ENCODE measurements at regions not wholly inside any gene's neighbourhood (a gene's known extent, or its start where the extent isn't known, plus 50 kb on each side); places are given as distances from the start of the nearest gene placed in this dataset.

DNA sequence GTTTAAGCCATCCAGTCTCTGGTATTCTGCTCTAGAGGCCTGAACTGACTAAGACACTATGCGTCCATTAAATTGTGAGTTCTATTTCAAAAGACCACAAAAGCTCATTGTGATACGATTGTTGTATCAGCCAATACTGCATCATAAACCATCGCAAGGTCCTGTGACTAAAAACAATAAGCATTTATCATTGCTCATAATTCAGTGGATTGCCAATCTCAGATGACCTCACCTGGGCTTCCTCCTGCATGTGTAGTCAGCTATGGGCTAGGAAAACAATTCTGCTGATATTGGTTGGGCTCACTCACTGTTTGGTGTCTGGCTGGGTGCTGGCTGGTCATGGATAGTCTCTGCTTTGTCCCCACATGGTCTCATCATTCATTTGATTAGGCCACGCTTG, 592.7 kb upstream of the BTBD3 start:
- no peaks in the 10 kb centered on the region for H3K36me3 Mint-ChIP-seq (ENCODE audit: low read depth)
- ATAC-seq (ENCODE audit: low read depth) (no peak), DNase-seq (no peak)
- TF ChIP-seq, protein P1, sequence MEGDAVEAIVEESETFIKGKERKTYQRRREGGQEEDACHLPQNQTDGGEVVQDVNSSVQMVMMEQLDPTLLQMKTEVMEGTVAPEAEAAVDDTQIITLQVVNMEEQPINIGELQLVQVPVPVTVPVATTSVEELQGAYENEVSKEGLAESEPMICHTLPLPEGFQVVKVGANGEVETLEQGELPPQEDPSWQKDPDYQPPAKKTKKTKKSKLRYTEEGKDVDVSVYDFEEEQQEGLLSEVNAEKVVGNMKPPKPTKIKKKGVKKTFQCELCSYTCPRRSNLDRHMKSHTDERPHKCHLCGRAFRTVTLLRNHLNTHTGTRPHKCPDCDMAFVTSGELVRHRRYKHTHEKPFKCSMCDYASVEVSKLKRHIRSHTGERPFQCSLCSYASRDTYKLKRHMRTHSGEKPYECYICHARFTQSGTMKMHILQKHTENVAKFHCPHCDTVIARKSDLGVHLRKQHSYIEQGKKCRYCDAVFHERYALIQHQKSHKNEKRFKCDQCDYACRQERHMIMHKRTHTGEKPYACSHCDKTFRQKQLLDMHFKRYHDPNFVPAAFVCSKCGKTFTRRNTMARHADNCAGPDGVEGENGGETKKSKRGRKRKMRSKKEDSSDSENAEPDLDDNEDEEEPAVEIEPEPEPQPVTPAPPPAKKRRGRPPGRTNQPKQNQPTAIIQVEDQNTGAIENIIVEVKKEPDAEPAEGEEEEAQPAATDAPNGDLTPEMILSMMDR (IDR thresholded peaks at IDR 0.05) = no peak
- ChIA-PET CTCF (no interaction called here), POLR2A (no interaction called here)
- no peak overlapping the region for H3K4me3 Mint-ChIP-seq
- peaks cover 18% of the 10 kb centered on the region for H3K9me3 Mint-ChIP-seq
- no peak overlapping the region for H3K27ac Mint-ChIP-seq
- intact Hi-C loops (cut with micrococcal nuclease) = no loop called here
- H3K4me1 Mint-ChIP-seq = no peaks in the 10 kb centered on the region
- no peaks in the 10 kb centered on the region for H3K27me3 Mint-ChIP-seq

DNA sequence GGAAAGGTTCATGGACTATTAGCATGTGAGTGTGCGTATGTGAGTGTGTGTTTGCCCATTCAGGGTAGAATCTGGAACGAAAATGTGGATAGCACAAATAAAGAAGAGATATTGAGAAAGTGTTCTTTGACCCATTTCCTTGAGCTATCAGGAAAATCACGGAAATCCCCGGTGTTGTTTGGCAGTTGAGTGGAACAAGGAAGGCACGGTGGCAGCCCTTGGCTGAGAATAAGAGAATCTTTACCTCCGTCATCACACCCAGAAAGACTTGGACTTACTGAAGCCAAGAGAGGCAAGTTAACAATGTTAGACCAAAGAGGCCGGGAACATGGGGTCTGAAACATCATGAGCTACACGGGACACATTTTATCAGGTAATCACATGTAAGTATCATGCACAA, 588.9 kb upstream of the BTBD3 start:
- H3K27ac Mint-ChIP-seq = no peak overlapping the region
- H3K27me3 Mint-ChIP-seq = no peaks in the 10 kb centered on the region
- TF ChIP-seq, protein P1 (IDR thresholded peaks at IDR 0.05) = no peak
- ATAC-seq (ENCODE audit: low read depth) (no peak), DNase-seq (no peak)
- no peaks in the 10 kb centered on the region for H3K4me1 Mint-ChIP-seq
- H3K4me3 Mint-ChIP-seq = no peak overlapping the region
- intact Hi-C loops (cut with micrococcal nuclease) = no loop called here
- POLR2A ChIA-PET = no interaction called here
- CTCF ChIA-PET = no interaction called here
- H3K36me3 Mint-ChIP-seq (ENCODE audit: low read depth) = no peaks in the 10 kb centered on the region
- peaks cover 6% of the 10 kb centered on the region for H3K9me3 Mint-ChIP-seq

DNA sequence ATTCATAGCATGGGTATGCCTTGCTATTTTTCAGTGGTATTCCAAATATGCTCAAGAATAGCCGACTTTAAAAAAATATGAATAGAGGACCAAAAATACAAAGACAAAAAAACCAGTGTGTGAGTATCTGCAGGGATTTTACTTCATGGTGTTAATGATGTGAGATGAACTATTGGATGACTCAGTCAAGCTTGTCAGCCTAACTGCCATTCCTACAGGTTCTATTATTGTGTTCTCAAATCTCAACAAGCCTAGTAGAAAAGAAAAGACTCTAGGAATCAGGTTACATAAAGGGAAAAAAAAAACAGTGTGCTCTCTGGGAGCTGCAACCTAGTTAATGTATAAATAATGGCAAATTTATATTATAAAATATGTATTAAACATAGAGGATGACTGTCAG, 588.4 kb upstream of the BTBD3 start:
- no peak overlapping the region for H3K4me3 Mint-ChIP-seq
- H3K27ac Mint-ChIP-seq = no peak overlapping the region
- TF ChIP-seq, protein P1 (IDR thresholded peaks at IDR 0.05) = no peak
- ChIA-PET POLR2A (no interaction called here), CTCF (no interaction called here)
- no peaks in the 10 kb centered on the region for H3K36me3 Mint-ChIP-seq (ENCODE audit: low read depth)
- intact Hi-C loops (cut with micrococcal nuclease) = no loop called here
- H3K9me3 Mint-ChIP-seq = peaks cover 6% of the 10 kb centered on the region
- no peaks in the 10 kb centered on the region for H3K4me1 Mint-ChIP-seq
- H3K27me3 Mint-ChIP-seq = no peaks in the 10 kb centered on the region
- ATAC-seq (ENCODE audit: low read depth) (no peak), DNase-seq (no peak)

DNA sequence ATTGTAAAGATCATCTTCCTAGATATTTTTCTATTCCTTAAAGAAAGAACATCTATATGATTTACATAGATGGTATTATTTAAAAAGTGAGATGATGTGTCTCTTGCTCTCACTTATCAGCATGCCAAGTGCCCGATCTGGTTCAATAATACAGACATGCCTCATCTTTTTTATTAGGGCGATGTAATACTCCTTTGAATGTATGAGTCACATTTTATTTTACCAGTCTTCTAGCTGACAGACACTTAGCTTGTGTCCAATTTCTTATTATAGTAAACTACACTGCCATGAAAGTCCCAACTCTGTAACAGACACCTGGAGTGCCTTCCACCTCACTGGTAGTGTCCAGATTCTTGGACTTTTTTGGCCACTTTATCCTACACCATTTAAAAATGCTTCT, 586.6 kb upstream of the BTBD3 start:
- Mint-ChIP-seq H3K36me3 (ENCODE audit: low read depth) (no peaks in the 10 kb centered on the region), H3K4me3 (no peak overlapping the region), H3K27me3 (no peaks in the 10 kb centered on the region), H3K4me1 (no peaks in the 10 kb centered on the region), H3K27ac (no peak overlapping the region), H3K9me3 (peaks cover 6% of the 10 kb centered on the region)
- ChIA-PET POLR2A (no interaction called here), CTCF (no interaction called here)
- intact Hi-C loops (cut with micrococcal nuclease) = no loop called here
- no peak for ATAC-seq (ENCODE audit: low read depth)
- no peak for DNase-seq
- TF ChIP-seq, protein P1 (IDR thresholded peaks at IDR 0.05) = no peak

DNA sequence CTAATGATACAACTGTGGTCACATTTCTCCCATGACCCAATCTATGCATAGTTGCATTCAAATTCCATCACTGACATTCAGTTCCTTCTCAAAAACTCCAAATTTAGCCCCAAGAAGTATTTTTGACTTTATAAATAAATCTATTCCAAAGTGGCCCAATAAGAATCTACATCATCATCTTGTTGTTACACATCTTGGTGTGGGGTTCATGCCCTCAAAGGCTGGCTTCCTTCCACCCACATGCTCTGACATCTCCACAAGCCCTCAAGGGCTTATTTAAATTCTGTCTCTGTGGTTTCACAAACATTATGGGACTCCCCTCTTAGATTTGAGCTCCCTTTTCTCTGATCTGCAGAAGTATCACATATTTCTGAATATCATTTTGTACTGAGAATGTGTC, 585.3 kb upstream of the BTBD3 start:
- ATAC-seq (ENCODE audit: low read depth) (no peak), DNase-seq (no peak)
- Mint-ChIP-seq H3K4me3 (no peak overlapping the region), H3K4me1 (no peaks in the 10 kb centered on the region), H3K27ac (no peak overlapping the region), H3K36me3 (ENCODE audit: low read depth) (no peaks in the 10 kb centered on the region), H3K27me3 (no peaks in the 10 kb centered on the region), H3K9me3 (peaks cover 2% of the 10 kb centered on the region)
- TF ChIP-seq, protein P1 (IDR thresholded peaks at IDR 0.05) = no peak
- intact Hi-C loops (cut with micrococcal nuclease) = no loop called here
- CTCF ChIA-PET = no interaction called here
- POLR2A ChIA-PET = no interaction called here

Measured in activated B cell treated with CpG ODN at 0.5 μM for 24 hours (primary cell).